ENCODE measurements at regions not wholly inside any gene's neighbourhood (a gene's known extent, or its start where the extent isn't known, plus 50 kb on each side); places are given as distances from the start of the nearest gene placed in this dataset.
"Not testable (repeated sequence)": the region's sequence is repeated elsewhere in the genome, so short reads cannot be mapped to it uniquely, and the experiment has no call there.

DNA sequence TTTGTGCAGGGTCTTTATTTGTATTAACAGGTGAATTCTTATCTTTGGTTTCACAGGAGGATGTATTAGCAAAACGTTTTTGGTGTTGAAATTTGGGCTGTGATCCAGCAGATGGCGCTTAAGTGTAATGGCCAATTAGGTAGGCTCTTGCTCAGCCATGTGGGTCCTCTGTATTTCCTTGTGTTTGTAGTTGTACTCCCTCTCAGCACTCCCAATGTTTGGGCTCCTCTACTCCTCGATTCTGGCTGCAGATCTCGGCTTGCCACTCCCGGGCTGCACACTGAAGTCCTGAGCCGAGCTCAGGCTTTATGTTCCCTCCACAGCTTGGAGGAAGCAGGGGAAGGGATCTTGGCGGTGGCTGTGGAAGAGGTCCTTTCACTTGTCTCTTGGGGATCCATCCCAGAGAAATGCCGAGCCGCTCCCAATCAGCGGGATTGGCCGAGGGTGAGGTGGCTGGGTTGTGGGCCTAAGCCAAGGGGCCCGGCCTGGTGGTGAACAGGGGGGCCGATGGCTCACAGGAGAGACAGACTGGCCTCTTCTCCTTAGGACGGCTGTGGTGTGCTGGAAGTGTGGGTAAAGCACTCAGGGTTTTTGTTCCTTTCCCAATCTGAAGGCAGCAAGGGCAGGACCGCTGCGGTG, 133.7 kb downstream of the AEBP2 start:
- peak; percentile 17 for DNase-seq

DNA sequence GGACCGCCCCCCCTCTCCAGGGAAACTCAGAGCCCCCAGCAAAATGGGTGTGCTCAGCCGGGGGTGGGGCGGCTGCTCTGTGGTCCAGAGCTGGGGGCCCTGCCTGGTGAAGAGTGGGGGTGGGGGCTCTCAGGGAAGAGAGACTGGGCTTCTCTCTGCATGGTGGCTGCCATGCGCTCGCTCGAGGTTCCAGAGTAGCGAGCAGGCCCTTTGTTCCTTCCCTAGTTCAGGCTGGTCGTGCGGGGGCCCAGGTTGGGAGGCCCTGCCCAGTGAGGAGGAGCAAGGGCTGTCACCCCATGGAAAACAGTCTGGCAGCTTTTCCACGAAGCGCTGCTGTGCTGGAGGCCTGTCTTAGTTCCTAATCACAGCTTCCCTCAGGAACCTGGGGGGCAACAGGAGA, 134.6 kb downstream of the AEBP2 start:
- DNase-seq, result no peak

DNA sequence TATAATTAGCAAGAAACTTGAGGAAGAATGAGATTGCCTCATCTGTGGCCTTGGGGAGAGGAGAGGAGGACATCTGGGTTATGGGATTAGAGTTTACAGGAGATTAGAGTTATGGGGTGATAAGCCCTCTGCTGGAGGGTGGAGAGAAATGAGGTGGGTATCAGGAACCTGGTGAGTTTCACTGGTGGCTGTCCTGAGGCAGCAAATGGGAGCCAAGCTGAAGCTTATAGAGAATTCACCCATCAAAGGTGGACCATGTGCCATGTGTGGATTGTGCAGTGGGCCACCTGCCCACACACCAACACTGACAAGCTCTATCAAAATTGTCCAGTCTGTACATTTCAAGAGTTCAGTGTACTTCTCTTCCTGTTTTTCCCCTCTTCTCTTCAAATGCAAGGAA, 135.3 kb downstream of the AEBP2 start:
- DNase-seq, result no peak

DNA sequence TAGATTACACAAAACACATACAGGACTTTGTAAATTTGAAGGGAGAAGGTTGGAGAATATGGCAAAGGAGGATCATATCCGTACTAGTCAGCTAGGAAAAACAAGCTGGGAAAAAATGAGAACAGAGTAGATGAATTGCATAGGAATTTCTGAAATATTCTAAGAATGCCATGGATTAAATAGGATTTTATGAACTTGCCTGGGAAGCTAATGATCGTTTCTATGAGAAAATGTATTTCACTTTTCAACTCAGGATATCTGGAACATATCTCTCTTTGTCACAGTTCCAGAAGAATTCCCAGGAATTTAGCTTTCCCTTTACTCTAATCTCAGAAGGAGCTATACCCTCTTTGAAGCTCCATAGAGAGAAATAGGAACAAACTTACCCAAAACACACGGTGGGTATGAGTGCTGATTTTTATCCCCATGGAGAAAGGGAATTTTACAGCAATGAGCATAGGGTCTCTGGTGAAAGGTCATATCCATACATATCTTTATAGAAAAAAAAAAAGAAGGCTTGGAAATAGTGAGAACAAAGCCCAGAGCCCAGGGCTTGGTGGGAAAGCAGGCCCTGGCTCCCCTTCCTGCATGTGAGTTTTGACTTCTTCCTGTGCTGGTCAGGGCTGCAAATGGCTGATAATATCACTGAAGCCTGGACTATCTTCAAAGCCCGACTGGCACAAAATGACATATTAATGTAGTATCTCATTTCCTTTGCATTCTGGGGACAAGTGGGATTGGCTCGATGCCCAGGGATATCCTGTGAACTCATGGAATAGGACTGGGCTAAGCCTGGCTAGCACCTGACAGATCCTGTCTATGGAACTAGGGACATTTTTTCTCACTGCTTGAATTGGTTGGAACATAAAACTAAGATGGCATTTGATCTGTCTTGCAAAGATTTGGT, 136.3 kb downstream of the AEBP2 start:
- DNase-seq, result peak; percentile 50

DNA sequence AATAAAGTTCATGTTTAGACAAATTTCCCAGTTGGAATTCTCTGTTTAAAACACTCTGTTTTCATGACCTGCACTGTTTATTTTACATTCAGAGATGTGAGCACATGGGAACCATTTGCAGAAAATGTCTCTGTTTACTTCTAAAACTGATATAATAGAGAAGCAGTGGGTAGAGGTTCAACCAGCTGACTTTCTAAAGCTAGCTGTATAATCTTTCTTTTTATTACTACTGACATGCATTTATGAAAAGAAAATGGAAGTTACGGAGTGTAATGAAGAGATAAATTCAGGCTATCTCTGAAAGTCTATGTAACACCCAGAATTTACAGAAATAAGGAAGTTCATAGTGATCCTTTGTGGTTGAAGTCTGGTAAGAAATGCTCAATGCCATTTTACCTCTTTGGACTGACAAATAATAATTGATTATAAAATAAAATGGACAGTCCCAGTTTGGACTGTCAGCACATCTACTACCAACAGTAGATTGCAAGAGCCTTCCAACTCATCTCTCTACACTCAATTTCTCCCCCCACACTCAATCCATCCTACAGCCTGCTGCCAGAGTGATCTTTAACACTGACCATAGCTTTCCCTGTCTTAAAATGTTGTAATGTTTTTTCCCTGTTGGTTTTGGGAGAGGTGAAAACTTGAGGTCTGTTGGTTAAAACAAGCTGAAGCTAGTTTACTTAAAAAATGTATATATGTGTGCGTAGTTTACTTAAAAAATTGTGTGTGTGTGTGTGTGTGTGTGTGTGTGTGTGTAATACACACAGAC, 137.4 kb downstream of the AEBP2 start:
- no peak for DNase-seq

DNA sequence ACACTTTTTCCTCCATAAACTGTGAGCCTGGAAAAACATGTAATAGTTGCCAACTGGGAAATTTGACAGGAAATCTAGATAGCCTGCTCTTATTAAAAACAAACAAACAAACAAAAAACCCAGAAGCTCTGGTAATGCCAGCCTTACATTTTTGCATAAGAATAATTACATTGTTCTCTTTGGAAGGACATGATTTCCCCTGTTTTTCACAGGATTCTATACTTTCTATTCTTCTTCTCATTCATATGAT, 137.9 kb downstream of the AEBP2 start:
- DNase-seq, result no peak

DNA sequence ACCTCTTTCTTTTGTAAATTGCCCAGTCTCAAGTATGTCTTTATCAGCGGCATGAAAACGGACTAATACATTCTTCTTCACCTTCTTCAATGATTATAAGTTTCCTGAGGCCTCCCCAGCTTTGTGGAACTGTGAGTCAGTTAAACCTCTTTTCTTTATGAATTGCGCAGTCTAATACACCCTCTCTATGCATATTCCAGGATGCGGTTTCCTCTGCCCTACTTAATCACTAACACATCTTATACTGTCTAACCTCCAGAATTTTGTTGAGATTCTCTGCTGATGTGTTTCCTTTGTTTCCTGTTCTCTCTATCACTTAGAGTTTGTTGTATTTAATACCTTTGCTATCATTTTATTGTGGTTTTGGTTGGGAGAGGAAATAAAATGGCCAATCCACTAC, 145.4 kb downstream of the AEBP2 start:
- no peak for DNase-seq

DNA sequence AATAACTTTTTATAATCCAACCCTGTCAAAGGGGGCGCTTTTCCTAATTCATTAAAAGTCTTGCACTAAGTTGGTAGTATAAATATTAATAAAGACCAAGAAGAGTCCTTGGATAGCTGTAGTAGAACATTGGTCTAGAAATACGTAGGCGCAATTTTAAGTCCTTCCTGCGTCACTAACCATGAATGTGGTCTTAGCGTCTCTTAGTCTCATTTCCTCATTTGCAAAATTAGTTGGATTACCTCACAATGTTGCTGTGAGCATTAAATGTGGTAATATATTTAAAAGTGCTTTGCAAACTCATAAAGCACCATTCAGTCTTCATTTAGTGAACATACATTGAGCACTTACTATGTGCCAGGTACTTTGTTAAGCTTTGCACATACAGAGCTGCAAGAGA, 149.7 kb downstream of the AEBP2 start:
- no peak for DNase-seq

DNA sequence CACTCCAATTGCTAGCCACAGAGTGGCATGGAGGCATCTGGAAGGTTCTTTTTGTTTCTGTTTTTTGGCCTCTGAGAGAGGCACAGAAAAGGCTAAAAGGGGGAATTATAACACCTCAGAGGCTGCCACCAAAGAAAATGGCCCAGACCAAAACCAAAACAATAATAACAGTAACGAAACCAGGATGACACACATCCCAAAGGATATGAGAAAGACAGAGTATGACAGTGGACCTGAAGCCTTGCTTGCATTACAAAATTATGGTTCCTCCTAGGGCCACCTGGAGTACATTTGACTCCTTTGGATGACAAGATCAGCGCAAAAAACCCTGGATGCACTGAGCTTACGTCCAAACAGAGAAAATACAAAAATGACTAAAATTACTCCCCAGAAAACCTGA, 152.7 kb downstream of the AEBP2 start:
- no peak for DNase-seq

DNA sequence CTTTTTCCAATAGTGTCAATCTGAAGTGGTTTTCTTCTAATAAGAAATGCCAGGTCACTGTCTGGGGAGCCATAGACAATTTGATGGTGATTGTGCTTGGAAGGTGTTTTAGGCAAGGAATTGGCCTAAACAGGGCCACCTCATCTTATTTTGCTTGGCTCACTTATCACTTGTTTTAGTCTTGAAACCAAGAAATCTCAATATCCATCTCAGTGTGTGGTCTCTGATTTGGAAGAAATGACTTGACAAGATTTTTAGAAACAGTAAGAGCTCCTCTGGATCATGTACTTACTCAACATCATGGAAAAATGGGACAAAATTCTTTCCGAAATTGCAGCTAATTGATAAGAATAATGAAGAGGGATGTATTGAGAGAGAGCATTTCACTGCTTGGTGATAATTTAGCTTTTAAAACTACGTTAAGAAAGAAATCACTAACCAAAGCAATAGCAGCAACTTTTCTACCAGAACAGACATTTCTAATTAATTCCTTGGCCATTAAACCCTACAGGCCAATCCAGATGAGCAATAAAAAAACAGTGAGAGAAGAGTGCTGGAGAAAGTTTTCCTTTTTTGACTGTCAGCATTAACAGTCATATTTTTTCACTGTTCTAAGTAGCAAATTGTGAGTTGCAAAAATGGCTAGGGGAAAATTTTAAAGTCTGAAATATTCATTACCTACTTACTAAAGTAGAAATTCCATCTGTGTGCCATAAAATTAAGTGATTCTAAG, 157.3 kb downstream of the AEBP2 start:
- DNase-seq, result no peak

DNA sequence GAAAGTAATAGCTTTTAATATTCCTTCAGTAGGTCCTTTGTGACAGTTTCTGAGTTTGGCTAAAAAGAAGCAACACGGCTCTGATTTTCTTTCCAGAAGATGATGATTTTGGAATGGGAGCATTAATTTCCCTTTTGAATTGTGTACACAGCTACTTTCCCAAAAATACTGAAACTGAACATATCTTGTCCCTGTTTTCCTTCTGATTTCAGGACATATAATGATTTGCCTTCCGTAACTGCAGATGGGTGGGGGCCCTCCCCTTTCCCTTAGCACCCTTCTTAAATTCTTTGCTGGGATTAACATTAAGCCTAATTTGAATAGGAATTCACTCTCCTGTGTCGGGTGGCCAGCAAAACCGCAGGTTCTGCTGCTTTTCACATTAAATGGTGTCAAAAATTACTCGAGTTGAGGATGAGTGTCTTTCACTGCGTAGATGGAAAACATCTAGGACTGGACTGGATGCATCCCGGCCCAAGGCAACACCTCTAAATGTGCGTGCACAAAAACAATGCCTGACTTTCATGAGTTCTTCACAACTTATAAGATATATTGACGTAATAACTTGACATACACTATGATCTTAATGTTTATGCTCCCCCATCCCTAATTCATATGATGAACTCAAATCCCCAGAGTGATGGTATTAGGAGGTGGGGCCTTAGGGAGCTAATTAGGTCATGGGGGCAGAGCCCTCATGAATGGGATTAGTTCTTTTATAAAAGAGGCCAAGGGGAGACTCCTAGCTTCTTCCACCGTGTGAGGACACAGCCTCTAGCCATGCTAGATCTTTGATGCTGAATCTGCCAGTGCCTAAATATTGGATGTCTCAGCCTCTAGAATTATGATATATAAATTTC, 158.1 kb downstream of the AEBP2 start:
- DNase-seq, result no peak

DNA sequence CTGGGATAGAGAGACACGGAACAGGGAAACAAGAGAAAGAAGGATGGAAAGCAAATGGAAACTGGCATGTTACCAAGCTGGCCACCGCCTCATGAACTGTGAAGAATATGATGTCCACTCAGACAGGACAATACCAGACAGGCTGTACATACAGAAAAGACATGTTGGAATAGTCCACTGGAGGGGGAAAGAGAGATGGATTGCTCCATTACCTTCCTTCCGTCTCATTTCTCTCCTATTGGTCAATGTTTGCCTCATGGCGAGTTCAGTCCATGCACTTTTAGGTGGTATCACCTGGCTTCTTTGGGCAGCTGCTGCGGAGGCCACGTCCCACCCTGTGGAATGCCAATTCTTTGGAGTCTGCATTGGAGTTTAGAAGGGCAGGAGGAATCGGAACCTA, 166.4 kb downstream of the AEBP2 start:
- no peak for DNase-seq

DNA sequence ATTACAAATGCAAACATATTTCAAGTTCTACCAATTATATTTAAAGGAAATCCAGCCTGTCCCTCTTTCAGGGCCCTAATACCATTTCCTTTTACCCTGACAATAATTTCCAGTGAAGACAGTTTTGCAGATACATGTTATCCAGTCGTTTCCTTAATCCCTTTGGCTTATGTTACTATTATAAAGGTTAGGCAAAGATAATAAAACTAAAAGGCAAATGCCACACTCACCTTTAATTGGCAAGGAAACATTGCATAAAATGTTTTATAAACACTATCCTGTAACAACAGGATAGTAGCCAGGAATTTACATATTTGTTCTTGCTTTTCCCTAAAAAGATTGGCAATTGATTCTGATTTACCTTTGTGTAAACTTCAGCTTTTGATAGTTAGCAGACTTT, 168.7 kb downstream of the AEBP2 start:
- no peak for DNase-seq

DNA sequence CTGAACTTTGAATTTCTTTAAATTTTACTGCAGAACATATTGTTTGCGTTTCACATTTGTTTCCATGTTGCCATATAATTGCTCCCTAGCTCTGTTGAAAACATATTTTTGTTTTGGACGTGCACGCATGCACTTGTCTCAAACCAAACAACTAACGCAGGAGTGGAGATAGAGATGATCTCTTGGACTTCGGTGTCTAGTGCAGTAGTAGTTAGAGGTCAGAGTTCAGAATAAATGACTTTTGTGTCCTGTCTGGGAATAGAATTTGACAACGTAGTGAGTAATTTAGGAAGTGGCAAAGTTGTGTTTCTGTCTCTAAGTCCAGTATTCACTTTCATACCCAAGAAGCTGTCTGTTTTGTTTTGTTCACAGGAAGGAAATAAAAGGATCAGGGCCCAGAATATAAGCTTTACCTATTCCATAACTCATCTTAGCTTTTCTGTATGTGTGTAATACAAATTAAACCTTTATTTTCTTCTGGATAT, 173.8 kb downstream of the AEBP2 start:
- no peak for DNase-seq

DNA sequence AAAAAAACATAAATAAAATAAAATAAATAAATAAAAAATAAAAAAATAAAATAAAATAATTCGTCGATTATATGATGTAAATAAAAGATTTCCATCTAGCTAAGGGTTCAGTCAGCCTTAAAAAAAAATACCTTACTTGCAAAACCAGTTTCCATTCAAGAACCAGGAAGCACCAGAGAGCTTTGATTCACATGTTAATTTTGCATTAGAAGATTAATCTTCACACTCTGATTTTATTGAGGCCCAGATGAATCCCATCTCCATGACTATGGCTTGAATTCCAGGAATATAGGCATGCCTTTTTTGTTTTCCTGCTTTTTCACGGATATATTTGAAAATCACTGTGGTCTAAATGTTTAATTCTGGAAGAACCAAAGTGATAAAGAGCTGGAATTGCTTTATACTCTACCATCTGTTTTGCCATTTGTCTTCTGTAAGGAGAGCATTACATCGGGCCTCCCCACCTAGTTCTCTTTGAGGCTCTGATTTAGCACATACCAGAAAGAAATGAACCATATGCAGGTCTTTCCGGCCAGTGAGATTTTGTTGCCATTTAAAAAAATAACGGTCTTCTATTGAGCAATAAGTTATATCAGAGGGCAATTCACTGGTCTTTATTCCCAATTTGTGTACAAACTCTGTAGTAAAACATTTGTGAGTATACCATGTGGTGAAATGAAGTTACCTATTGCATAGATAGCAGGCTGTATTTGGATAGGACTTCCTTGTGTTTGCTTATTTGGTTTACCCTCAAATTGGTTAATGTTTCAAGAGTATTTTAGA, 175.5 kb downstream of the AEBP2 start:
- DNase-seq, result no peak

DNA sequence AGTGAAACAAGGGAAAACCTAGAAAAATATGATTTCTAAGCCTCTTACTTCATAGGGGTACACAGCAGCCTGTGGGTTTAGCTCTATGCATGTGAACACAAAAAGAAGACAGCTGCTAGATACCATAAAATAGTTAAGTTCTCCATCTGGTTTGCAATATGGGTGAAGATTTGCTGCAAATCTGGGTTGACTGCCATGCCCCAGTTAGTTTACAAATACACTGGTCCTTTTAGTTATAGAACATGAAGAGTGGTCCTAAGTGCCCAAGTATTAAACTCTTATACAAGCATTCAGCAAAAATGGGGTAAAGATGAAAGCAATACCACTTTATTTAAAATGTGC, 176.1 kb downstream of the AEBP2 start:
- no peak for DNase-seq

DNA sequence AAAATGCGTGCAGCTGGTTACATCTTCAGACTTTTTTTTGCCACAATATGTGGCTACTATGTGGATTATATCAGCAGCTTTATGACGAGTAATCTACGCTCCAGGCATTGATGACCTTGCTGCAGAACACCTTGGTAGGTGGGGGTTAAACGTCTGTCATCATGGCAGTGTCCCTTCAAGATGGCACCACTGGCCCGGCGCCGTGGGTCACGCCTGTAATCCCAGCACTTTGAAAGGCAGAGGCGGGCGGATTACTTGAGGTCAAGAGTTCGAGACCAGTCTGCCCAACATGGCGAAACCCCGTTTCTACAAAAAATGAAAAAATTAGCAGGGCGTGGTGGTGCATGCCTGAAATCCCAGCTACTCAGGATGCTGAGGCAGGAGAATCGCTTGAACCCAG, 177.5 kb downstream of the AEBP2 start:
- DNase-seq, result no peak

DNA sequence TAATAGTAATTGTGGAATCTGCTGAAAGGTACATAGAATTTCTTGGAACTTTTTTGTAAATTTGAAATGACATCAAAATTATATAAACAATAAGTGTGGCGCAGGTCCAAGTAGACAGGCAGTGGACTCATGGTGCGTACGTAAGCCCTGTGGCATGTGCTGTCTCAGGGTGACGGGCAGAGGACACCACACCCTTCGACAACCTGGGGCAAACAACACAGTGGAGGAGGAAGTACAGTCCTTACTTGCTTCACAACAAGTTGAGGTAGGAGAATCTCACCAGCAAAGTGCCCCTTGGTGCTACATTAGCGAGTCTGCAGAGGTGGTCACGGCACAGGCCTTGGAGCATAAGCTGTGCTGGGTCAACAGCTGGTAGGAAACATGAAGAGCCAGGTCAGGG, 180.9 kb downstream of the AEBP2 start:
- DNase-seq, result no peak

DNA sequence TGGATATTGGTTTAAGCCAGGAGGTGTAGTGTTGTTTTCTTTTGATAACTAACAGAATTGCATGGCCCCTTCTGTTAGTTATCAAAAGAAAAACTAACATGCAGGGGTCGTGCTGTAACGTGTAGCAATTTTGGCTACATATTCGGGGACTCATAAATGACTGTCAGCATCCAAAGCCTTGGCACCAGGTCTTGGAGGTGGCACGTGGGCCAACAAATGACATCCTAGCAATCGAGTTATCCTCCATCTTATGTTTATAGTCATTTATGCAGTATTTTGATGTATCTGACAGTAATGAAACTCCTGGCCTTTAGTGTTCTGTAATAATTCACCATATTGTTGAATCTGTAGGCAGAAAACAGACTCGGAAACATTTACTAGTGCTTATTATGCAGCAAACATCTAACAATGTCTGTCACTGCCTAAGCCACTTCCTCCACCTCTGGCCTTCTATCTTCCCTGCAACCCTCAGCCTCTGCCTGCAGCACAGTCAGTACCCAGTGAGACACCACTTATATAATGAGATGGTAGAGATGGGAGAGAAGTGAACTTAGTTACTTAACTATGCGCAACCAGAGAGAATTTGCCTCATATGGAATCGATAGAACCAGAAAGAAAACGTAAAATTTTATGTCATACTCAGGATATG, 184.6 kb downstream of the AEBP2 start:
- no peak for DNase-seq

DNA sequence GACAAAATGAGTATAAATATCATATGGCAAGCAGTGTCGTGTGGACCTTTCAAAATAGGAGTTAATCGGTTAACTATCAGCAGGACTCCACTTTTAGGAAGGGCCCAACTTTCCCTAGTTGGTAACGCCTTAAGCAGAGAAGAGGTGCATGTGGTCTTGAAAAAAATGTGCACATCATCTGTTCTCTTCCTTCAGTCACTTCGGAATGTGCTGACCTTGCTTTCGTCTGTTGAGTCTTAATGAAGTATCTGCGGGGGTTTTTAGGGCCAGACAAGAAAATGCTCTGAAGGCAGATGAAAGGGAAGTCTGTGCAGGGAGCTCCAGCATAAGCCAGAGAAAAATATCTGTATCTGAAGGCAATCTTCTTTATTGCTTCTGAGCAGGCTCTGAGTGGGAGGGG, 185.2 kb downstream of the AEBP2 start:
- no peak for DNase-seq

DNA sequence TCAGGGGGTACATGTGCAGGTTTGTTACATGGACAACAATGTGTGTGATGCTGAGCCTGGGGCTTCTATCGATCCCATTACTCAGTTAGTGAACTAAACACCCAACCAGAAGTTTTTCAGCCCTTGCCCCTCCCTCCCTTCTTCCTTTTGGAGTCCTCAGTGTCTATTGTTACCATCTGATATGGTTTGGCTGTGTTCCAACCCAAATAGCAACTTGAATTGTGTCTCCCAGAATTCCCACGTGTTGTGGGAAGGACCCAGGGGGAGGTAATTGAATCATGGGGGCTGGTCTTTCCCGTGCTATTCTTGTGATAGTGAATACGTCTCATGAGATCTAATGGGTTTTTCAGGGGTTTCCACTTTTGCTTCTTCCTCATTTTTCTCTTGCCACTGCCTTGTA, 186.3 kb downstream of the AEBP2 start:
- not testable (repeated sequence) for DNase-seq

All from SHP77 treated with DMSO at 0.1 percent for 48 hours (cell line).